Testis (tissue), 2 donors: ENCODE measurements at regions not wholly inside any gene's neighbourhood (a gene's known extent, or its start where the extent isn't known, plus 50 kb on each side); places are given as distances from the start of the nearest gene placed in this dataset.

ENCODE experiments used
- POLR2A ChIP-seq: fragments of 450-650 bp; IDR thresholded peaks from one replicate; pipeline ENCODE4 v1.6.1; 2017; ENCODE audit warnings: antibody characterized with exemption, mild to moderate bottlenecking, moderate library complexity
- TF ChIP-seq, protein P1 (sequence below), 3 experiments: fragments of 450-650 bp in 2 of 3; fragments of 200-600 bp in 1 of 3; sonication (generic) in 1 of 3; IDR thresholded peaks; one replicate each; pipeline ENCODE4 v1.5.1; 2016 to 2019; ENCODE audit warnings: antibody characterized with exemption in 3 of 3, mild to moderate bottlenecking in 2 of 3, moderate library complexity in 1 of 3

DNA sequence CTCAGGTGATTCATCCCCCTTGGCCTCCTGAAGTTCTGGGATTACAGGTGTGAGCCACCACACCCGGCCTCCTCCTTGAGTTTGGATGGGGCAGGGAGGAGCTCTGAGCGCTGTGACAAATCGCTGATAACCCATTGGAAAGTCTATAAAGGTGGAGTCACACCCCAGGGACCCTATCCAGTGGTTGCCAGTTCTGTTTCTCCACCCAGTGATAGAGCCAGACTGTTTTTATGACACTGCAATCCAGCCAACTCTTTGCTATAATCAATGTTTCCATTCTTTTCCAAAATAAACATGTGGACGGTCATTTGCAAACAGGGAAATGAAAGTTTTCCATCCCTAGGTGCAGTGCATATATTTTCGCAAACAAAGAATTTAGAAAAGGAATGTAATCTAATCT is 142.0 kb upstream of the PELI2 start:
- TF ChIP-seq, protein P1, sequence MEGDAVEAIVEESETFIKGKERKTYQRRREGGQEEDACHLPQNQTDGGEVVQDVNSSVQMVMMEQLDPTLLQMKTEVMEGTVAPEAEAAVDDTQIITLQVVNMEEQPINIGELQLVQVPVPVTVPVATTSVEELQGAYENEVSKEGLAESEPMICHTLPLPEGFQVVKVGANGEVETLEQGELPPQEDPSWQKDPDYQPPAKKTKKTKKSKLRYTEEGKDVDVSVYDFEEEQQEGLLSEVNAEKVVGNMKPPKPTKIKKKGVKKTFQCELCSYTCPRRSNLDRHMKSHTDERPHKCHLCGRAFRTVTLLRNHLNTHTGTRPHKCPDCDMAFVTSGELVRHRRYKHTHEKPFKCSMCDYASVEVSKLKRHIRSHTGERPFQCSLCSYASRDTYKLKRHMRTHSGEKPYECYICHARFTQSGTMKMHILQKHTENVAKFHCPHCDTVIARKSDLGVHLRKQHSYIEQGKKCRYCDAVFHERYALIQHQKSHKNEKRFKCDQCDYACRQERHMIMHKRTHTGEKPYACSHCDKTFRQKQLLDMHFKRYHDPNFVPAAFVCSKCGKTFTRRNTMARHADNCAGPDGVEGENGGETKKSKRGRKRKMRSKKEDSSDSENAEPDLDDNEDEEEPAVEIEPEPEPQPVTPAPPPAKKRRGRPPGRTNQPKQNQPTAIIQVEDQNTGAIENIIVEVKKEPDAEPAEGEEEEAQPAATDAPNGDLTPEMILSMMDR (IDR thresholded peaks at IDR 0.05): no peak
- no peak for TF ChIP-seq POLR2A
